Uterus (tissue), 3 donors: ENCODE measurements at regions not wholly inside any gene's neighbourhood (a gene's known extent, or its start where the extent isn't known, plus 50 kb on each side); places are given as distances from the start of the nearest gene placed in this dataset.

Experiments used
- DNase-seq, 2 donors: peaks; one replicate each; pipeline ENCODE4 v3.0.0-alpha.2; 2019 to 2020
- H3K27ac ChIP-seq, 2 donors: fragments of 200-600 bp; sonication (generic); 1 replicate in 1 of 2; 2 replicates in 1 of 2; pipeline ENCODE4 v1.5.1; 2016 to 2018
- H3K27me3 ChIP-seq, 2 donors: fragments of 200-600 bp; sonication (generic); one replicate each; pipeline ENCODE4 v1.5.1; 2018 to 2019; ENCODE audit warnings: control low read depth in 1 of 2
- H3K36me3 ChIP-seq, 2 donors: fragments of 200-600 bp; sonication (generic); one replicate each; pipeline ENCODE4 v1.5.1; 2019; ENCODE audit warnings: control low read depth in 1 of 2
- H3K4me1 ChIP-seq, 2 donors: fragments of 200-600 bp; sonication (generic); one replicate each; pipeline ENCODE4 v1.5.1; 2018 to 2019; ENCODE audit warnings: control low read depth in 1 of 2
- H3K4me3 ChIP-seq, 2 donors: fragments of 200-600 bp; sonication (generic); 1 replicate in 1 of 2; 2 replicates in 1 of 2; pipeline ENCODE4 v1.5.1; 2018 to 2019; ENCODE audit warnings: mild to moderate bottlenecking in 1 of 2
- H3K9me3 ChIP-seq, 2 donors: fragments of 200-600 bp; sonication (generic); one replicate each; pipeline ENCODE4 v1.5.1; 2019; ENCODE audit warnings: control low read depth in 1 of 2
- CTCF ChIP-seq, 4 experiments: fragments of 200-600 bp in 2 of 4; fragments of 450-650 bp in 2 of 4; sonication (generic) in 2 of 4; IDR thresholded peaks; one replicate each; pipeline ENCODE4 v1.5.1; 2016 to 2019; ENCODE audit warnings: antibody characterized with exemption in 4 of 4, mild to moderate bottlenecking in 2 of 4, moderate library complexity in 1 of 4
- POLR2A ChIP-seq, 2 donors: fragments of 450-650 bp; IDR thresholded peaks; one replicate each; pipeline ENCODE4 v1.6.1; 2016; ENCODE audit warnings: antibody characterized with exemption in 2 of 2, mild to moderate bottlenecking in 1 of 2, moderate library complexity in 1 of 2
- intact Hi-C: fragments of 100-400 bp; cut with DNase I; formaldehyde crosslinking; loops from one replicate; pipeline ENCODE4 v1.15.1; 2023; ENCODE audit warnings: low total_unique reads
- donor health status: DM: yes; HTN: yes; CAD: no.

- intact Hi-C loops, result no loop called here
These were observed 332.4 kb upstream of the MAGEB18 start for GRCh38 chrX:25805744-25806143.

DNA sequence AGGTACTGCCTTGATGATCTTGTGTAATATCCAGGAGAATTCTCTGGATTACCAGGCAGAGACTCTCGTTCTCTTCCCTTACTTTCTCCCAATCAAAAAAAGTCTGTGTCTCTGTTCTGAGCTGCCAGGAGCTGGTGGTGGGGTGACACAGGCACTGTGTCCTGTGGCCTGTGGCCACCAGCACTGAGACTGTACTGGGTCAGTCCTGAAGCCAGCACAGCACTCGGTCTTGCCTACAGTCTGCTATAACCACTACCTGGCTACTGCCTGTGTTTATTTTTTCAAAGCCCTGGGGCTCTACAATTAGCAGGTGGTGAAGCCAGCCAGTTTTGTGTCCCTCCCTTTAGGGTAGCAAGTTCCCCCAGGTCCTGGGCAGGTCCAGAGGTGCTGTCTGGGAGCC, 331.1 kb upstream of the MAGEB18 start:
- intact Hi-C loops, result no loop called here
- Histone ChIP-seq H3K27me3 (no peaks in the 10 kb centered on the region), H3K27ac (no peak overlapping the region), H3K4me1 (no peaks in the 10 kb centered on the region), H3K9me3 (no peaks in the 10 kb centered on the region), H3K4me3 (no peak overlapping the region), H3K36me3 (no peaks in the 10 kb centered on the region)
- DNase-seq, result no peak
- TF ChIP-seq POLR2A (IDR thresholded peaks at IDR 0.05) (no peak), CTCF (IDR thresholded peaks at IDR 0.05) (no peak)

More at GRCh38 chrX:25805744-25806143, 332.4 kb upstream of the MAGEB18 start:
- no peak for DNase-seq
- no peak overlapping the region for H3K4me3 ChIP-seq
- no peaks in the 10 kb centered on the region for H3K27me3 ChIP-seq
- H3K4me1 ChIP-seq, result no peaks in the 10 kb centered on the region
- H3K9me3 ChIP-seq, result no peaks in the 10 kb centered on the region
- TF ChIP-seq CTCF (IDR thresholded peaks at IDR 0.05), result no peak
- TF ChIP-seq POLR2A (IDR thresholded peaks at IDR 0.05), result no peak
- H3K36me3 ChIP-seq, result no peaks in the 10 kb centered on the region
- no peak overlapping the region for H3K27ac ChIP-seq

- no peaks in the 10 kb centered on the region for H3K36me3 ChIP-seq
- intact Hi-C loops, result no loop called here
- no peak overlapping the region for H3K4me3 ChIP-seq
- H3K27me3 ChIP-seq, result no peaks in the 10 kb centered on the region
- DNase-seq, result no peak
- no peak overlapping the region for H3K27ac ChIP-seq
- H3K9me3 ChIP-seq, result no peaks in the 10 kb centered on the region
- no peaks in the 10 kb centered on the region for H3K4me1 ChIP-seq
- TF ChIP-seq CTCF (IDR thresholded peaks at IDR 0.05) (no peak), POLR2A (IDR thresholded peaks at IDR 0.05) (no peak)
These were observed 327.9 kb upstream of the MAGEB18 start for GRCh38 chrX:25810202-25810601.

DNA sequence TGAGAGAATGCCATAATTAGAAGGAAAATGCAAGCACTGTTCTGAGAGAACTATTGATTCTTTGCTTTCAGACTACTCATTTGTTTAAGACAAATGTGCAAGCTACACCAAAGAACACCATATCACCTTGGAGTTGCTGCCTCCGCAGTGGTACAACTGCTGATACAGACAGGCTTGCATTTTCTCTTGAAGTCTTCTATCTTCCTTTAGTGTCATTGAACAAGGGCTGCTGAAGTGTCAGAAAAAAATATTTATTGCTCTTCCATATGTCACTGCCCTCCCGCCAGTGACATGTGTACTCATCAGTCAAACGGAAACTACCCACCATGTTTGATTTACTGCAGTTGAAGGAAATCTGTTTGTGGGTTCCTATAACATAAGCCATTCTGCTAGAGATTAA, 318.3 kb upstream of the MAGEB18 start:
- H3K4me3 ChIP-seq, result no peak overlapping the region
- intact Hi-C loops, result no loop called here
- DNase-seq, result no peak
- H3K27me3 ChIP-seq, result no peaks in the 10 kb centered on the region
- no peaks in the 10 kb centered on the region for H3K36me3 ChIP-seq
- no peak overlapping the region for H3K27ac ChIP-seq
- no peak for TF ChIP-seq POLR2A (IDR thresholded peaks at IDR 0.05)
- no peak for TF ChIP-seq CTCF (IDR thresholded peaks at IDR 0.05)
- H3K4me1 ChIP-seq, result no peaks in the 10 kb centered on the region
- H3K9me3 ChIP-seq, result no peaks in the 10 kb centered on the region

DNA sequence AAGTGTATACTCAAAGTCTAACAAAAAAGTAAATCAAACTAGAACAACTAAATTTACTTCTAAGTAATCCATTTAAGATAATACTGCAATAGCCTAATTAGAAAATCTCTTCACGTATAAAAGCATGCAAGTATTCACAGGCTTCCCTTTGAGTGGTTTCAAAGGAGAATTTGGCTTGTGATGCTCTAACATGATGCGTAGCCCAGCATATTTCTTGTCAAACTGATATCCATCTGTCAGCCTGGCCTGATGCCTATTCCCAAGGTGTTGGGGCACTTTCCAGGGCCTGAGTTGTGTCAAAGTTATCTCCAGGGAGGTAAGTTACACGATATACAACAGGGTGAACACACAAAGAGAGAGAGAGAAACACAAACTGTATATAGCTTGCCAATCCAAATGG, 287.0 kb upstream of the MAGEB18 start:
- TF ChIP-seq POLR2A (IDR thresholded peaks at IDR 0.05) (no peak), CTCF (IDR thresholded peaks at IDR 0.05) (no peak)
- Histone ChIP-seq H3K36me3 (no peaks in the 10 kb centered on the region), H3K9me3 (no peaks in the 10 kb centered on the region), H3K4me3 (no peak overlapping the region), H3K27me3 (peaks cover 0 to 4% of the 10 kb centered on the region in 2 donors), H3K27ac (no peak overlapping the region), H3K4me1 (no peaks in the 10 kb centered on the region)
- intact Hi-C loops, result no loop called here
- no peak for DNase-seq
